ENCODE measurements at regions not wholly inside any gene's neighbourhood (a gene's known extent, or its start where the extent isn't known, plus 50 kb on each side); places are given as distances from the start of the nearest gene placed in this dataset.

- TF ChIP-seq CTCF (conservative IDR thresholded peaks at IDR 0.05): no peak
- TF ChIP-seq EZH2 (IDR thresholded peaks at IDR 0.05; ENCODE audit: low read depth): no peak
These were observed 403.3 kb upstream of the GHITM start for GRCh38 chr10:83736008-83736407.
